GM13977 (cell line): ENCODE measurements at regions not wholly inside any gene's neighbourhood (a gene's known extent, or its start where the extent isn't known, plus 50 kb on each side); places are given as distances from the start of the nearest gene placed in this dataset.
A peak's percentile ranks its signal among the peaks of the same experiment; 100 is the strongest.

Source experiments
- DNase-seq: peaks from one replicate; pipeline ENCODE4 v3.0.0; 2012; ENCODE audit warnings: low spot score
- CTCF ChIP-seq: IDR thresholded peaks from 2 replicates; pipeline ENCODE4 v1.5.1; 2012; ENCODE audit warnings: mild to moderate bottlenecking, control low read depth; ENCODE audit not compliant: insufficient read depth; ENCODE audit errors: extremely low read depth, missing control alignments
- in situ Hi-C: fragments of 300-500 bp; cut with MboI; formaldehyde crosslinking; loops from one replicate; pipeline ENCODE4 v1.12.0; 2022; ENCODE audit warnings: low sequenced_read_pairs, low pct_unique_long_range_greater_than_20kb, mixed read lengths, inconsistent platforms; ENCODE audit not compliant: unreplicated experiment

- no peak for TF ChIP-seq CTCF
- in situ Hi-C loops, result no loop called here
- no peak for DNase-seq
Observed at GRCh38 chr17:68801335-68802247, 153.6 kb downstream of the ABCA8 start.

GRCh38 chr17:68800751-68801150, 154.4 kb downstream of the ABCA8 start:
- no peak for TF ChIP-seq CTCF
- no peak for DNase-seq
- in situ Hi-C loops, result no loop called here

- in situ Hi-C loops, result loop anchor here (25.0 kb wide), 1 partner anchor 717 kb away; no protein-coding TSS in a partner anchor
- TF ChIP-seq CTCF, result peak; percentile 50
- DNase-seq, result no peak
Observed at GRCh38 chr17:68794636-68795434, 160.4 kb downstream of the ABCA8 start.

GRCh38 chr17:68792873-68793272, 162.3 kb downstream of the ABCA8 start:
- TF ChIP-seq CTCF, result no peak
- no peak for DNase-seq
- in situ Hi-C loops, result loop anchor here (25.0 kb wide), 1 partner anchor 719 kb away; no protein-coding TSS in a partner anchor

GRCh38 chr17:68792042-68792685, 163.0 kb downstream of the ABCA8 start:
- DNase-seq, result no peak
- TF ChIP-seq CTCF, result no peak
- in situ Hi-C loops, result loop anchor here (25.0 kb wide), 1 partner anchor 720 kb away; no protein-coding TSS in a partner anchor

- no peak for DNase-seq
- TF ChIP-seq CTCF, result no peak
- in situ Hi-C loops, result loop anchor here (25.0 kb wide), 1 partner anchor 721 kb away; no protein-coding TSS in a partner anchor
Observed at GRCh38 chr17:68790931-68791330, 164.3 kb downstream of the ABCA8 start.
